SK-N-MC (cell line): ENCODE measurements at regions not wholly inside any gene's neighbourhood (a gene's known extent, or its start where the extent isn't known, plus 50 kb on each side); places are given as distances from the start of the nearest gene placed in this dataset.

Source experiments
- EZH2 ChIP-seq: fragments of 200-600 bp; sonication (generic); IDR thresholded peaks from one replicate; pipeline ENCODE4 v1.6.1; 2017; ENCODE audit warnings: antibody characterized with exemption
- FOXP2 ChIP-seq: optimal IDR thresholded peaks from 2 replicates; pipeline ENCODE3; 2011; ENCODE audit warnings: mild to moderate bottlenecking, moderate library complexity; ENCODE audit not compliant: insufficient read depth; ENCODE audit errors: extremely low read length, control extremely low read depth
- POLR2AphosphoS5 ChIP-seq: IDR thresholded peaks from 2 replicates; pipeline ENCODE4 v1.6.1; 2012; ENCODE audit warnings: mild to moderate bottlenecking, low read depth, low read length, borderline replicate concordance

DNA sequence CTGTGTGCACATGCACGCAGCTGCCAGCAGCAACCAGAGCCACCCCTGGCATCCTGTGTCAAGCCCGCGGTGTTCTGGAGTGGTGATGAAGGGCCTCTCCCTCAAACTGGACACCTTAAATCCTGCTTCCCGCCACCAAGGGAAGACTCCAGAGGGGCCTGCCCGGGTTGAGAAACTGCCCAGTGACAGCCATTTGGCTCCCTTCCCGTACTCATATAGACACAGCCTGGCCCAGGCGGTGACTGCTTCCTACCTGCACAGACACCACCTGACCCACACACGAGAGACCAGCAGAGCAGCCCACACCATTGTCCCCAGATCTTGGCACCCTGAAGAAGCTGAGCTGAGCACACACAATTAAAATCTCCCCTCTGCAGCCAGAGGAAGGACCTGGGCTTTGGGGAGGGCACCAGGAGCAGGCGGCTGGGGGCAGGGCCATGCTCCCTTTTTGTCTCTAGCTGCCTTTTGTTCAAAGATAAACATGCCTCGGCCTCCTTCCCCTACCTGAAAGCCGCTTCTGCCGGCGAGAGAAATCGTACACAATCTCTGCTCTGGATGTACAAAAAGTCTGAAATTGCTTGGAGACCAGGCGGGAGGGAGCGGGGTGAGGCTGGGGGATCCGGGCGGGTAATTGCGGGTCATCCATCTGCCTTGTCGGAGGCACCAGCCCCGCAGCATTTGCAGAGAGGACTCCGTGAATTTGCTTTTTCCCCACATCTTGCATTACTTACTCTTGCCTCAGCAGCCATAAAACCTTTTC lies 78.4 kb downstream of the TSPAN17 start:
- TF ChIP-seq EZH2, result no peak
- TF ChIP-seq FOXP2, result no peak
- no peak for TF ChIP-seq POLR2AphosphoS5
